Aorta (tissue), 5 donors: ENCODE measurements at regions not wholly inside any gene's neighbourhood (a gene's known extent, or its start where the extent isn't known, plus 50 kb on each side); places are given as distances from the start of the nearest gene placed in this dataset.
A peak's percentile ranks its signal among the peaks of the same experiment; 100 is the strongest.
"Not testable (repeated sequence)": the region's sequence is repeated elsewhere in the genome, so short reads cannot be mapped to it uniquely, and the experiment has no call there.

Experiments used
- ATAC-seq: fragments of 200-7000 bp; cut with Tn5 transposase; one replicate; pipeline ENCODE4 v1.9.1; 2022; ENCODE audit warnings: moderate library complexity; ENCODE audit not compliant: low FRiP score
- DNase-seq, 2 donors: peaks; one replicate each; pipeline ENCODE4 v3.0.0-alpha.2; 2020
- H3K27ac ChIP-seq, 2 donors: one replicate each; pipeline ENCODE4 v1.5.1; 2013; ENCODE audit warnings: low read length in 2 of 2, mild to moderate bottlenecking in 2 of 2, moderate library complexity in 2 of 2, control low read depth in 1 of 2, inconsistent platforms in 1 of 2, low read depth in 1 of 2
- H3K27me3 ChIP-seq, 2 donors: one replicate each; pipeline ENCODE4 v1.6.1; 2013; ENCODE audit warnings: control low read depth in 1 of 2, low read length in 1 of 2, mild to moderate bottlenecking in 1 of 2, moderate library complexity in 1 of 2; ENCODE audit not compliant: insufficient read depth in 2 of 2, control insufficient read depth in 1 of 2
- H3K36me3 ChIP-seq, 2 donors: one replicate each; pipeline ENCODE4 v1.6.1; 2013; ENCODE audit warnings: control low read depth in 1 of 2, low read length in 1 of 2, mild to moderate bottlenecking in 1 of 2; ENCODE audit not compliant: insufficient read depth in 2 of 2, control insufficient read depth in 1 of 2
- H3K4me1 ChIP-seq, 2 donors: one replicate each; pipeline ENCODE4 v1.6.1; 2013; ENCODE audit warnings: low read length in 2 of 2, control low read depth in 1 of 2, mild to moderate bottlenecking in 1 of 2, moderate library complexity in 1 of 2; ENCODE audit not compliant: insufficient read depth in 2 of 2, control insufficient read depth in 1 of 2
- H3K4me3 ChIP-seq, 2 donors: one replicate each; pipeline ENCODE4 v1.5.1; 2013; ENCODE audit warnings: low read length in 2 of 2, control low read depth in 1 of 2, mild to moderate bottlenecking in 1 of 2
- H3K9me3 ChIP-seq: one replicate; pipeline ENCODE4 v1.6.1; 2013; ENCODE audit warnings: mild to moderate bottlenecking, low read length; ENCODE audit not compliant: control insufficient read depth
- WGBS, 2 donors: extraction: QIAGEN DNeasy Blood & Tissue Kit; methylation state at CpG; one replicate each; pipeline ENCODE4 v1.1.7; 2013; 5-methylcytosine and 5-hydroxymethylcytosine counted together
- intact Hi-C, 2 donors: fragments of 100-400 bp; cut with DNase I; formaldehyde crosslinking; loops; one replicate each; pipeline versions ENCODE4 v1.14.2 to v1.15.0; 2022
- donor health status: healthy with polysubstance abuse.
- donor health status: Bipolar disorder and iron deficiency.
- donor health status: DM: no; HTN: no; CAD: no.
- donor health status: DM: no; HTN: no; CAD: no.
- donor health status: DM: yes; HTN: yes; CAD: no.

GRCh38 chr2:13332060-13332459 is 615.3 kb downstream of the TRIB2 start:
- ATAC-seq (no peak), DNase-seq (no peak)
- 52 to 61% methylated on average over 2 of the region's 2 CpGs for WGBS, 2 donors
- H3K4me1 ChIP-seq = no peaks in the 10 kb centered on the region
- no peaks in the 10 kb centered on the region for H3K36me3 ChIP-seq
- intact Hi-C loops = no loop called here
- no peak overlapping the region for H3K4me3 ChIP-seq
- peaks cover 1% of the 10 kb centered on the region for H3K9me3 ChIP-seq
- no peaks in the 10 kb centered on the region for H3K27me3 ChIP-seq
- H3K27ac ChIP-seq = no peak overlapping the region

GRCh38 chr2:13334071-13334470 is 617.3 kb downstream of the TRIB2 start:
- H3K27me3 ChIP-seq, H3K36me3 ChIP-seq, H3K4me1 ChIP-seq, ATAC-seq, intact Hi-C loops, H3K27ac ChIP-seq, DNase-seq, H3K4me3 ChIP-seq, H3K9me3 ChIP-seq: not testable (repeated sequence)

GRCh38 chr2:13334545-13334944 is 617.8 kb downstream of the TRIB2 start:
- H3K36me3 ChIP-seq = no peaks in the 10 kb centered on the region
- no peaks in the 10 kb centered on the region for H3K27me3 ChIP-seq
- intact Hi-C loops = no loop called here
- H3K27ac ChIP-seq = no peak overlapping the region
- no peaks in the 10 kb centered on the region for H3K4me1 ChIP-seq
- no peak for ATAC-seq
- no peak overlapping the region for H3K4me3 ChIP-seq
- DNase-seq = no peak
- H3K9me3 ChIP-seq = peaks cover 1% of the 10 kb centered on the region

GRCh38 chr2:13335862-13336535 is 619.3 kb downstream of the TRIB2 start:
- no peak for ATAC-seq
- intact Hi-C loops = no loop called here

GRCh38 chr2:13351068-13351467 is 634.3 kb downstream of the TRIB2 start:
- H3K27me3 ChIP-seq = no peaks in the 10 kb centered on the region
- intact Hi-C loops = no loop called here
- H3K4me3 ChIP-seq = no peak overlapping the region
- ATAC-seq (no peak), DNase-seq (no peak)
- H3K36me3 ChIP-seq = no peaks in the 10 kb centered on the region
- no peaks in the 10 kb centered on the region for H3K9me3 ChIP-seq
- 78 to 81% methylated on average over 2 of the region's 2 CpGs for WGBS, 2 donors
- H3K4me1 ChIP-seq = no peaks in the 10 kb centered on the region
- H3K27ac ChIP-seq = no peak overlapping the region

More at GRCh38 chr2:13335862-13336535, 619.3 kb downstream of the TRIB2 start:
- Histone ChIP-seq H3K9me3 (no peaks in the 10 kb centered on the region), H3K27me3 (no peaks in the 10 kb centered on the region), H3K36me3 (no peaks in the 10 kb centered on the region), H3K4me1 (no peaks in the 10 kb centered on the region), H3K27ac (no peak overlapping the region), H3K4me3 (no peak overlapping the region)
- WGBS, 2 donors = 70 to 77% methylated on average over 2 of the region's 2 CpGs
- DNase-seq = no peak

DNA sequence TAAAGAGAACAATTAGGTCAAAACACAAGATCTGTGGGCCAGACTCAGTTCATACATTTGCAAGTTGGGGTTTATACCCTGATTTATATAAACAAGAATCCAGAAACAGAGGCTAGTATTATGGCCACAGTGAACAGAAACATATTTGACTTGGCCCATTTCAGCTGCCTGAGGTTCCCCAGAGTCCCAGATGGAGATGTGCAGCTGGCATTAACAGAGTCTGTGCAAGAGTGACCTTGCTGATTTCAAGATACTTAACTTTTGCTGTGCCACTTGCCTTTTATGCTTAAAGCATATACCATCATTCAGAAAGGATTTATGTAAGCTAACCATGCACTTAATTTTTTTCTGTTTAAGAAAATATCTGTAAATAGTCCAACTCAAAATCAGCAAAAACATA is 636.3 kb downstream of the TRIB2 start:
- Histone ChIP-seq H3K36me3 (no peaks in the 10 kb centered on the region), H3K4me3 (no peak overlapping the region), H3K4me1 (no peaks in the 10 kb centered on the region), H3K27me3 (no peaks in the 10 kb centered on the region), H3K9me3 (no peaks in the 10 kb centered on the region), H3K27ac (no peak overlapping the region)
- ATAC-seq (no peak), DNase-seq (peak in 1 of 2 donors; percentile 13)
- intact Hi-C loops = no loop called here

- DNase-seq (no peak), ATAC-seq (no peak)
- no peaks in the 10 kb centered on the region for H3K36me3 ChIP-seq
- H3K9me3 ChIP-seq = no peaks in the 10 kb centered on the region
- H3K27me3 ChIP-seq = no peaks in the 10 kb centered on the region
- H3K4me1 ChIP-seq = no peaks in the 10 kb centered on the region
- intact Hi-C loops = no loop called here
- H3K4me3 ChIP-seq = no peak overlapping the region
- no peak overlapping the region for H3K27ac ChIP-seq
Measured at GRCh38 chr2:13354031-13354430, 637.3 kb downstream of the TRIB2 start.

DNA sequence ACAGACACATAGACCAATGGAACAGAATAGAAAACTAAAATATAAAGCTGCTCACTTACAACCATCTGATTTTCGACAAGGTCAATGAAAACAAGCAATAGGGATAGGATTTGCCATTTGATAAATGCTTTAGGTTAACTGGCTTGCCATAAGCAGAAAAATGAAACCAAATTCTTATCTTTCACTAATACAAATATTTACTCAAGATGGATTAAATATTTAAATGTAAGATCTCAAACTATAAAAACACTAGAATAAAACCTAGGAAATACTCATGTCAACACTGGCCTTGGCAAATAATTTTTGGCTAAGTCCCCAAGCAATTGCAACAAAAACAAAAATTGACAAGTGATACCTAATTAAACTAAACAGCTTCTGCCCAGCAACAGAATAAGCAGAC is 665.2 kb downstream of the TRIB2 start:
- ATAC-seq, H3K36me3 ChIP-seq, DNase-seq, H3K27me3 ChIP-seq, intact Hi-C loops, H3K4me1 ChIP-seq, H3K4me3 ChIP-seq, H3K27ac ChIP-seq, H3K9me3 ChIP-seq: not testable (repeated sequence)
- 33 to 35% methylated on average over 1 of the region's 1 CpG for WGBS, 2 donors

DNA sequence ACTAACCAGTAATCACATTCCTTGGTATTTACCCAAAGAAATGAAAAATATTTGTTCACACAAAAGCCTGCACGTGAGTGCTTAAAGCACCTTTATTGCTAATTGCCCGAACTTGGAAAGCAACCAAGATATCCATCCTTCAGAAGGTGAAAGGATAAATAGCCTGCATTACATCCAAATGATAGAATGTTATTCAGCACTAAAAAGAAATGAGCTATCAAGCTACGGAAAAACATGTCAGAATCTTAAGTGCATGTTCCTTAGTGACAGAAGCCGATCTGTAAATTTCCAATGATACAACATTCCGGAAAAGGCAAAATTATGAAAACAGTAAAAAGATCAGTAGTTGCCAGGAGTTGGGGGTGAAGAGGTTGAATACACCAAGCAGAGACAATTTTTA is 672.4 kb downstream of the TRIB2 start:
- H3K9me3 ChIP-seq, H3K4me3 ChIP-seq, H3K27ac ChIP-seq, DNase-seq, ATAC-seq, intact Hi-C loops, H3K36me3 ChIP-seq, H3K4me1 ChIP-seq, H3K27me3 ChIP-seq: not testable (repeated sequence)
- WGBS, 2 donors = 56 to 67% methylated on average over 5 of the region's 5 CpGs
